ENCODE measurements at regions not wholly inside any gene's neighbourhood (a gene's known extent, or its start where the extent isn't known, plus 50 kb on each side); places are given as distances from the start of the nearest gene placed in this dataset.

DNA sequence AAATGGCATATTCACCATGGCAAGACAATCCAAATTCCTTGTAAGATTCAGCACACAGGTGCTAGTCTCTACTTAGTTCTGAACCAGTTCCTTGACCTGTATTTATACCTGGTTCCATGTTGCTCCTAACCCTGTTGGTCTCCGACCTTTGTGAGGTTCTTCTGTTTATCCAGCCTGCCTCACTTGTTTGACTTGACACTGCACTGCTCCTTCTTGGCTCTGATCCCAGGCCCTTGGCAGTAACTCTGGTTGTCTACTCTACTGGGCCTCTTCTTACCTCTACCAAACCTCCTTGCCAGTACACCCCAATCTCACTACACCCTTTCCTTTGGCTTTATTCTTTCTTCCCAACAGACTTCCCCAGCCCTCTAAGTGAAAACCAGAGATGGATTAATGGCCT, 419.4 kb upstream of the USP24 start:
- H3K9ac ChIP-seq (ENCODE audit: low read length), result no peak overlapping the region
- H3K27me3 ChIP-seq (ENCODE audit: control insufficient read depth in 1 of 2, insufficient read depth in 1 of 2, low read length in 2 of 2), result no peaks in the 10 kb centered on the region
- 91% methylated on average over 1 of the region's 1 CpG for WGBS
- no peak overlapping the region for H2BK120ac ChIP-seq (ENCODE audit: low read depth, low read length)
- peaks cover 15% of the 10 kb centered on the region for H3K9me3 ChIP-seq (ENCODE audit: control insufficient read depth, low read length)
- no peak for DNase-seq
- no peaks in the 10 kb centered on the region for H3K79me1 ChIP-seq (replicated peaks; ENCODE audit: low read length, poor library complexity, severe bottlenecking)
- no peak overlapping the region for H3K14ac ChIP-seq (ENCODE audit: low read length in 2 of 2)
- no peak overlapping the region for H2BK5ac ChIP-seq (ENCODE audit: low read depth, low read length, poor library complexity, severe bottlenecking)
- no peak overlapping the region for H3K18ac ChIP-seq (ENCODE audit: low read depth in 1 of 2, low read length in 2 of 2)
- no peaks in the 10 kb centered on the region for H3K36me3 ChIP-seq (ENCODE audit: control insufficient read depth in 1 of 2, insufficient read depth in 2 of 2, low read depth in 1 of 2, low read length in 2 of 2)
- no peak overlapping the region for H4K8ac ChIP-seq (ENCODE audit: low read length)
- H2BK15ac ChIP-seq (ENCODE audit: low read depth, poor library complexity, severe bottlenecking), result no peak overlapping the region
- H2AFZ ChIP-seq (ENCODE audit: low read depth, low read length), result no peak overlapping the region
- no peak overlapping the region for H3K23ac ChIP-seq (ENCODE audit: low read length in 2 of 2)
- no peak overlapping the region for H2BK12ac ChIP-seq (ENCODE audit: low read length in 2 of 2)
- no peak overlapping the region for H3K4ac ChIP-seq (ENCODE audit: low read depth in 1 of 2, low read length in 2 of 2)
- no peaks in the 10 kb centered on the region for H3K4me1 ChIP-seq (ENCODE audit: control insufficient read depth, insufficient read depth, low read depth, low read length)
- H3K4me3 ChIP-seq (ENCODE audit: insufficient read depth in 1 of 2, low read depth in 1 of 2, low read length in 2 of 2), result no peak overlapping the region
- no peak overlapping the region for H3K4me2 ChIP-seq (ENCODE audit: low read length, poor library complexity, severe bottlenecking)
- no peak overlapping the region for H4K91ac ChIP-seq (ENCODE audit: low read length)
- H2AK5ac ChIP-seq (ENCODE audit: low read length, severe bottlenecking), result no peak overlapping the region
- H3K27ac ChIP-seq (ENCODE audit: low read length, poor library complexity, severe bottlenecking), result no peak overlapping the region

DNA sequence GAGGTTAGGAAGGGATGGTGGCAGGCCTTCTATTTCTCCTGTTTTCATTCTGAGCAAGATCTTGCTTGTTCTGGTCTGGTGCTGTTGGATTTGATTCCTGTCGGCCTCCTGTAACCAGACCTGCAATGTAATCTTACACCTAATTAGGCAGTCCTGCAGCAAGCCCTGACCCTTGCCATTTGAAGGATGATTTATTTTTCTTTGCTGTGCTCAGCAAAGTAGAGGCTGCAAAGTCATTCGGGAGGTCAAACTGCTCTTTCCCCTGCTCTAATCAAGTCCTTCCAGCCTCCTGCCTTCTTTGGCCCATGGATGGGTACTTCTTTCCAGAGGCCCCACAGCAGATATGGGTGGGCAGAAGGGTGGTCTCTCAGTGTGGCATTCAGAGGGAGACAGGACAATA, 417.7 kb upstream of the USP24 start:
- H2AK5ac ChIP-seq (ENCODE audit: low read length, severe bottlenecking), result no peak overlapping the region
- H3K4me1 ChIP-seq (ENCODE audit: control insufficient read depth, insufficient read depth, low read depth, low read length), result no peaks in the 10 kb centered on the region
- no peak overlapping the region for H2BK5ac ChIP-seq (ENCODE audit: low read depth, low read length, poor library complexity, severe bottlenecking)
- no peak overlapping the region for H2BK12ac ChIP-seq (ENCODE audit: low read length in 2 of 2)
- H2AFZ ChIP-seq (ENCODE audit: low read depth, low read length), result no peak overlapping the region
- no peak overlapping the region for H2BK120ac ChIP-seq (ENCODE audit: low read depth, low read length)
- peak; percentile 9 for DNase-seq
- H3K4me3 ChIP-seq (ENCODE audit: insufficient read depth in 1 of 2, low read depth in 1 of 2, low read length in 2 of 2), result no peak overlapping the region
- no peak overlapping the region for H3K14ac ChIP-seq (ENCODE audit: low read length in 2 of 2)
- no peak overlapping the region for H2BK15ac ChIP-seq (ENCODE audit: low read depth, poor library complexity, severe bottlenecking)
- peaks cover 15% of the 10 kb centered on the region for H3K9me3 ChIP-seq (ENCODE audit: control insufficient read depth, low read length)
- H4K91ac ChIP-seq (ENCODE audit: low read length), result no peak overlapping the region
- no peak overlapping the region for H4K8ac ChIP-seq (ENCODE audit: low read length)
- H3K9ac ChIP-seq (ENCODE audit: low read length), result peak overlapping the region; percentile 62
- peak overlapping the region in 1 of 2 experiments; percentile 35 for H3K18ac ChIP-seq (ENCODE audit: low read depth in 1 of 2, low read length in 2 of 2)
- H3K4me2 ChIP-seq (ENCODE audit: low read length, poor library complexity, severe bottlenecking), result no peak overlapping the region
- no peak overlapping the region for H3K23ac ChIP-seq (ENCODE audit: low read length in 2 of 2)
- H3K36me3 ChIP-seq (ENCODE audit: control insufficient read depth in 1 of 2, insufficient read depth in 2 of 2, low read depth in 1 of 2, low read length in 2 of 2), result no peaks in the 10 kb centered on the region
- no peak overlapping the region for H3K4ac ChIP-seq (ENCODE audit: low read depth in 1 of 2, low read length in 2 of 2)
- no CpG with 5 or more reads among the region's 2 CpGs for WGBS
- no peak overlapping the region for H3K27ac ChIP-seq (ENCODE audit: low read length, poor library complexity, severe bottlenecking)
- no peaks in the 10 kb centered on the region for H3K27me3 ChIP-seq (ENCODE audit: control insufficient read depth in 1 of 2, insufficient read depth in 1 of 2, low read length in 2 of 2)
- no peaks in the 10 kb centered on the region for H3K79me1 ChIP-seq (replicated peaks; ENCODE audit: low read length, poor library complexity, severe bottlenecking)

DNA sequence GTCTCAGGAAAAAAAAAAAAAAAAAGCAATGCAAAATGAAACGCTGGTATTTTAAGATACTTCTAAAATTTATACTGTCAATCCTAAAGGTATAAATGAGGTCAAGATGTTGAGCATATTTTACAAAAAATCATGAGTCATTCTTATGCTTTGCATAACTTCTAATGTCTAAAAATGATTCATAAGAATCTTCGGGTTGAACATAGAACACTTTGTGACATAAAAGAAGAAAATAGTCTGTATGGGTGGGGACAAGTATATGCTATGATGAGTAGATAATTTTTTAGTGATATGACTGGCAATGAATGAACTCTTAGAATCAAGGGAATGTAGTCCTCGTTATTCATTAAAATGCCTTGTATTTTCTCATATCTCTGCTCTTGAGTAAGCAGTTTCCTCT, 416.9 kb upstream of the USP24 start:
- no peaks in the 10 kb centered on the region for H3K4me1 ChIP-seq (ENCODE audit: control insufficient read depth, insufficient read depth, low read depth, low read length)
- no peak overlapping the region for H2AK5ac ChIP-seq (ENCODE audit: low read length, severe bottlenecking)
- no peak overlapping the region for H3K18ac ChIP-seq (ENCODE audit: low read depth in 1 of 2, low read length in 2 of 2)
- no peak overlapping the region for H3K4me2 ChIP-seq (ENCODE audit: low read length, poor library complexity, severe bottlenecking)
- no peaks in the 10 kb centered on the region for H3K79me1 ChIP-seq (replicated peaks; ENCODE audit: low read length, poor library complexity, severe bottlenecking)
- no peak overlapping the region for H3K27ac ChIP-seq (ENCODE audit: low read length, poor library complexity, severe bottlenecking)
- 49% methylated on average over 2 of the region's 3 CpGs for WGBS
- no peak overlapping the region for H2BK5ac ChIP-seq (ENCODE audit: low read depth, low read length, poor library complexity, severe bottlenecking)
- no peak overlapping the region for H2BK120ac ChIP-seq (ENCODE audit: low read depth, low read length)
- H3K14ac ChIP-seq (ENCODE audit: low read length in 2 of 2), result no peak overlapping the region
- H3K36me3 ChIP-seq (ENCODE audit: control insufficient read depth in 1 of 2, insufficient read depth in 2 of 2, low read depth in 1 of 2, low read length in 2 of 2), result no peaks in the 10 kb centered on the region
- H3K4ac ChIP-seq (ENCODE audit: low read depth in 1 of 2, low read length in 2 of 2), result no peak overlapping the region
- H3K27me3 ChIP-seq (ENCODE audit: control insufficient read depth in 1 of 2, insufficient read depth in 1 of 2, low read length in 2 of 2), result no peaks in the 10 kb centered on the region
- H3K9me3 ChIP-seq (ENCODE audit: control insufficient read depth, low read length), result peaks cover 11% of the 10 kb centered on the region
- H3K9ac ChIP-seq (ENCODE audit: low read length), result peak overlapping the region; percentile 62
- no peak overlapping the region for H4K8ac ChIP-seq (ENCODE audit: low read length)
- no peak overlapping the region for H2BK12ac ChIP-seq (ENCODE audit: low read length in 2 of 2)
- H2AFZ ChIP-seq (ENCODE audit: low read depth, low read length), result no peak overlapping the region
- DNase-seq, result peak; percentile 11
- H2BK15ac ChIP-seq (ENCODE audit: low read depth, poor library complexity, severe bottlenecking), result no peak overlapping the region
- H3K4me3 ChIP-seq (ENCODE audit: insufficient read depth in 1 of 2, low read depth in 1 of 2, low read length in 2 of 2), result no peak overlapping the region
- H3K23ac ChIP-seq (ENCODE audit: low read length in 2 of 2), result no peak overlapping the region
- no peak overlapping the region for H4K91ac ChIP-seq (ENCODE audit: low read length)

DNA sequence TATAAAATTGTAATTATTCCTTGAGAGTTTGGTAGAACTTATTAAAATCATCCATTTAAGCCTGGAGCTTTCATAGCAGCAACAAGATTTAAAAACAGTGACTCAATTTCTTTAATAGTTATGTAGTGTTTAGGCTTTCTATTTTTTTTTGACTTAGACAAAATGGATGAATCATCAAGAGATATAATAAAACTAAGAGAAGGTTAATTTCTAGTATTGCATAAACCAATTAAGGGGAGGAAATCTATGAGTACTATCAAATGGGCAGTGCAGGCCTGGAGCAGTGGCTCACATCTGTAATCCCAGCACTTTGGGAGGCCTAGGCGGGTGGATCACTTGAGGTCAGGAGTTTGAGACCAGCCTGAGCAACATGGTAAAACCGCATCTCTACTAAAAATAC, 416.3 kb upstream of the USP24 start:
- H2AFZ ChIP-seq (ENCODE audit: low read depth, low read length), result no peak overlapping the region
- no peaks in the 10 kb centered on the region for H3K36me3 ChIP-seq (ENCODE audit: control insufficient read depth in 1 of 2, insufficient read depth in 2 of 2, low read depth in 1 of 2, low read length in 2 of 2)
- H3K4ac ChIP-seq (ENCODE audit: low read depth in 1 of 2, low read length in 2 of 2), result no peak overlapping the region
- H2BK12ac ChIP-seq (ENCODE audit: low read length in 2 of 2), result no peak overlapping the region
- H3K14ac ChIP-seq (ENCODE audit: low read length in 2 of 2), result no peak overlapping the region
- no peak overlapping the region for H2BK15ac ChIP-seq (ENCODE audit: low read depth, poor library complexity, severe bottlenecking)
- no peak overlapping the region for H4K91ac ChIP-seq (ENCODE audit: low read length)
- no peak overlapping the region for H3K27ac ChIP-seq (ENCODE audit: low read length, poor library complexity, severe bottlenecking)
- no peak overlapping the region for H4K8ac ChIP-seq (ENCODE audit: low read length)
- no peak overlapping the region for H3K23ac ChIP-seq (ENCODE audit: low read length in 2 of 2)
- H2BK120ac ChIP-seq (ENCODE audit: low read depth, low read length), result no peak overlapping the region
- peak overlapping the region; percentile 36 for H3K9ac ChIP-seq (ENCODE audit: low read length)
- no peak overlapping the region for H2BK5ac ChIP-seq (ENCODE audit: low read depth, low read length, poor library complexity, severe bottlenecking)
- H3K79me1 ChIP-seq (replicated peaks; ENCODE audit: low read length, poor library complexity, severe bottlenecking), result no peaks in the 10 kb centered on the region
- H3K4me3 ChIP-seq (ENCODE audit: insufficient read depth in 1 of 2, low read depth in 1 of 2, low read length in 2 of 2), result no peak overlapping the region
- no peak overlapping the region for H2AK5ac ChIP-seq (ENCODE audit: low read length, severe bottlenecking)
- no peaks in the 10 kb centered on the region for H3K27me3 ChIP-seq (ENCODE audit: control insufficient read depth in 1 of 2, insufficient read depth in 1 of 2, low read length in 2 of 2)
- WGBS, result 100% methylated on average over 2 of the region's 2 CpGs
- DNase-seq, result no peak
- no peak overlapping the region for H3K18ac ChIP-seq (ENCODE audit: low read depth in 1 of 2, low read length in 2 of 2)
- no peak overlapping the region for H3K4me2 ChIP-seq (ENCODE audit: low read length, poor library complexity, severe bottlenecking)
- no peaks in the 10 kb centered on the region for H3K4me1 ChIP-seq (ENCODE audit: control insufficient read depth, insufficient read depth, low read depth, low read length)
- peaks cover 7% of the 10 kb centered on the region for H3K9me3 ChIP-seq (ENCODE audit: control insufficient read depth, low read length)
